ENCODE measurements at regions not wholly inside any gene's neighbourhood (a gene's known extent, or its start where the extent isn't known, plus 50 kb on each side); places are given as distances from the start of the nearest gene placed in this dataset.
A peak's percentile ranks its signal among the peaks of the same experiment; 100 is the strongest.

DNA sequence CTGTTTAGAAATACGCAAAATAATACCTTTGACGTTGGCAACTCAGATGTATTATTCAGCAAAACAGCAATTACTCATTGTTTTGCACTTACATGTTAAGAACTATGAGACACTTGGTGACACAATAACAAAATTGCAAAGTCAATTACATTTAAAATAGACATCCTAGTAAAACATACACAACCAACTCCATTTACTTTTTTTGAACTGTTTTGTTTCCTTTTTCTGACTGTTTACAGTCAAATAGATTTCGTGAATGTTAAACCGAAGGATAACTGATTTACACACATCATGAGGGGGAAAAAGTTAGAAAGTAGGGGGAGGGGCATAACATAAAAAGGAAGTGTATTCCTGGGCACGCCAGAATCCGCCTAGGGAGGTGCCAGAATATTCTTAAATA lies 220.1 kb downstream of the MEF2C start:
- Histone ChIP-seq H3K4me3 (no peak overlapping the region), H3K4me1 (peaks cover 20 to 35% (median 29%) of the 10 kb centered on the region in 4 donors), H3K36me3 (no peaks in the 10 kb centered on the region), H3K27ac (replicated peaks in 1 of 4) (no peak overlapping the region), H3K27me3 (peaks cover 0 to 99% (median 69%) of the 10 kb centered on the region in 4 donors), H3K9me3 (no peaks in the 10 kb centered on the region)
- intact Hi-C loops (cut with DNase I), result no loop called here
- 12% methylated on average over 6 of the region's 6 CpGs for WGBS
- TF ChIP-seq POLR2A (IDR thresholded peaks at IDR 0.05; ENCODE audit: low read depth), result no peak
- no peak for TF ChIP-seq POLR2AphosphoS5 (IDR thresholded peaks at IDR 0.05)
- no peak for TF ChIP-seq CTCF (IDR thresholded peaks at IDR 0.05)
- TF ChIP-seq EP300 (IDR thresholded peaks at IDR 0.05), result no peak
- no peak for DNase-seq (ENCODE audit: extremely low spot score)

GRCh38 chr5:88661806-88662207 lies 221.2 kb downstream of the MEF2C start:
- Histone ChIP-seq H3K9me3 (no peaks in the 10 kb centered on the region), H3K27ac (replicated peaks in 1 of 4) (no peak overlapping the region), H3K4me1 (peaks cover 14 to 25% (median 18%) of the 10 kb centered on the region in 4 donors), H3K4me3 (no peak overlapping the region), H3K27me3 (peaks cover 0 to 89% (median 59%) of the 10 kb centered on the region in 4 donors), H3K36me3 (no peaks in the 10 kb centered on the region)
- TF ChIP-seq CTCF (IDR thresholded peaks at IDR 0.05) (no peak), EP300 (IDR thresholded peaks at IDR 0.05) (no peak), POLR2A (IDR thresholded peaks at IDR 0.05; ENCODE audit: low read depth) (no peak), POLR2AphosphoS5 (IDR thresholded peaks at IDR 0.05) (no peak)
- 18% methylated on average over 2 of the region's 2 CpGs for WGBS
- intact Hi-C loops (cut with DNase I), result no loop called here
- DNase-seq (ENCODE audit: extremely low spot score), result no peak

GRCh38 chr5:88660947-88661805 lies 221.8 kb downstream of the MEF2C start:
- peak in 1 of 2 donors; percentile 54 for TF ChIP-seq POLR2AphosphoS5 (IDR thresholded peaks at IDR 0.05)
- TF ChIP-seq CTCF (IDR thresholded peaks at IDR 0.05), result no peak
- no peak for TF ChIP-seq POLR2A (IDR thresholded peaks at IDR 0.05; ENCODE audit: low read depth)
- no peak for TF ChIP-seq EP300 (IDR thresholded peaks at IDR 0.05)
- peaks cover 0 to 87% (median 55%) of the 10 kb centered on the region in 4 donors for H3K27me3 ChIP-seq

GRCh38 chr5:88660264-88660946 lies 222.6 kb downstream of the MEF2C start:
- no peaks in the 10 kb centered on the region for H3K36me3 ChIP-seq
- peak; percentile 57 for DNase-seq (ENCODE audit: extremely low spot score)
- intact Hi-C loops (cut with DNase I), result no loop called here
- H3K4me3 ChIP-seq, result peak overlapping the region; percentile 44 to 57 (median 48)
- TF ChIP-seq CTCF (IDR thresholded peaks at IDR 0.05) (no peak), EP300 (IDR thresholded peaks at IDR 0.05) (no peak), POLR2AphosphoS5 (IDR thresholded peaks at IDR 0.05) (no peak), POLR2A (IDR thresholded peaks at IDR 0.05; ENCODE audit: low read depth) (no peak)
- peaks cover 0 to 81% (median 51%) of the 10 kb centered on the region in 4 donors for H3K27me3 ChIP-seq
- 4% methylated on average over 19 of the region's 41 CpGs for WGBS
- H3K4me1 ChIP-seq, result peaks cover 11 to 21% (median 13%) of the 10 kb centered on the region in 4 donors
- H3K27ac ChIP-seq (replicated peaks in 1 of 4), result peak overlapping the region in 2 of 4 donors; percentile 11 to 24
- no peaks in the 10 kb centered on the region for H3K9me3 ChIP-seq

More at GRCh38 chr5:88660947-88661805, 221.8 kb downstream of the MEF2C start:
- no peaks in the 10 kb centered on the region for H3K9me3 ChIP-seq
- H3K4me1 ChIP-seq, result peaks cover 11 to 21% (median 13%) of the 10 kb centered on the region in 4 donors
- DNase-seq (ENCODE audit: extremely low spot score), result peak; percentile 80
- peak overlapping the region; percentile 44 to 57 (median 48) for H3K4me3 ChIP-seq
- intact Hi-C loops (cut with DNase I), result no loop called here
- H3K27ac ChIP-seq (replicated peaks in 1 of 4), result peak overlapping the region in 1 of 4 donors; percentile 24
- H3K36me3 ChIP-seq, result no peaks in the 10 kb centered on the region
- 3% methylated on average over 13 of the region's 53 CpGs for WGBS
